NCI-H2107 treated with DMSO at 0.1 percent for 48 hours (cell line): ENCODE measurements at regions not wholly inside any gene's neighbourhood (a gene's known extent, or its start where the extent isn't known, plus 50 kb on each side); places are given as distances from the start of the nearest gene placed in this dataset.

Source experiments
- DNase-seq: peaks from one replicate; lab custom pipeline; 2025; ENCODE audit not compliant: unreplicated experiment; lab: John Stamatoyannopoulos, UW

GRCh38 chr20:22003680-22004079, 298.2 kb downstream of the PAX1 start:
- DNase-seq: no peak

GRCh38 chr20:22001886-22002285, 296.4 kb downstream of the PAX1 start:
- no peak for DNase-seq

GRCh38 chr20:21995461-21995860, 290.0 kb downstream of the PAX1 start:
- no peak for DNase-seq

GRCh38 chr20:21994203-21994602, 288.7 kb downstream of the PAX1 start:
- no peak for DNase-seq

- DNase-seq: no peak
These were observed 277.1 kb downstream of the PAX1 start for GRCh38 chr20:21982559-21982958.

- DNase-seq: no peak
These were observed 276.3 kb downstream of the PAX1 start for GRCh38 chr20:21981597-21982344.

GRCh38 chr20:21981179-21981578, 275.7 kb downstream of the PAX1 start:
- DNase-seq: no peak

GRCh38 chr20:21971436-21971835, 266.0 kb downstream of the PAX1 start:
- DNase-seq: no peak

- no peak for DNase-seq
These were observed 263.0 kb downstream of the PAX1 start for GRCh38 chr20:21968486-21968885.

GRCh38 chr20:21967481-21967880, 262.0 kb downstream of the PAX1 start:
- DNase-seq: no peak

- DNase-seq: no peak
These were observed 251.1 kb downstream of the PAX1 start for GRCh38 chr20:21956591-21956990.

GRCh38 chr20:21947406-21947805, 241.9 kb downstream of the PAX1 start:
- DNase-seq: no peak

GRCh38 chr20:21944227-21944626, 238.8 kb downstream of the PAX1 start:
- DNase-seq: no peak

GRCh38 chr20:21941941-21942805, 236.7 kb downstream of the PAX1 start:
- DNase-seq: no peak

- DNase-seq: no peak
These were observed 231.4 kb downstream of the PAX1 start for GRCh38 chr20:21936720-21937380.

- DNase-seq: no peak
These were observed 230.8 kb downstream of the PAX1 start for GRCh38 chr20:21936261-21936660.

- DNase-seq: no peak
These were observed 228.1 kb downstream of the PAX1 start for GRCh38 chr20:21933526-21933925.

- DNase-seq: no peak
These were observed 215.8 kb downstream of the PAX1 start for GRCh38 chr20:21921251-21921650.

GRCh38 chr20:21920211-21920610, 214.7 kb downstream of the PAX1 start:
- DNase-seq: no peak

GRCh38 chr20:21918398-21918797, 212.9 kb downstream of the PAX1 start:
- no peak for DNase-seq

- no peak for DNase-seq
These were observed 196.9 kb downstream of the PAX1 start for GRCh38 chr20:21902391-21902790.
